Nephron (organoid): ENCODE measurements at regions not wholly inside any gene's neighbourhood (a gene's known extent, or its start where the extent isn't known, plus 50 kb on each side); places are given as distances from the start of the nearest gene placed in this dataset.
A peak's percentile ranks its signal among the peaks of the same experiment; 100 is the strongest.

Experiments used
- H3K27ac Mint-ChIP-seq, 3 experiments: 2 replicates each; pipeline ENCODE4 v1.8.0; 2020; ENCODE audit warnings: mixed read lengths in 3 of 3, mild to moderate bottlenecking in 2 of 3, moderate library complexity in 1 of 3
- H3K27me3 Mint-ChIP-seq: 2 replicates; pipeline ENCODE4 v1.8.0; 2021; ENCODE audit warnings: low read depth, mild to moderate bottlenecking, moderate library complexity, mixed read lengths
- H3K36me3 Mint-ChIP-seq: 2 replicates; pipeline ENCODE4 v1.8.0; 2020; ENCODE audit warnings: low read depth, mixed read lengths
- H3K4me1 Mint-ChIP-seq: 2 replicates; pipeline ENCODE4 v1.8.0; 2020; ENCODE audit warnings: mixed read lengths
- H3K4me3 Mint-ChIP-seq, 3 experiments: 2 replicates each; pipeline ENCODE4 v1.8.0; 2020; ENCODE audit warnings: mild to moderate bottlenecking in 3 of 3, mixed read lengths in 3 of 3, moderate library complexity in 2 of 3
- H3K9me3 Mint-ChIP-seq: 2 replicates; pipeline ENCODE4 v1.8.0; 2020; ENCODE audit warnings: mixed read lengths
- TF ChIP-seq, protein P1 (sequence below), 3 experiments: fragments of 200-600 bp; sonication (generic); IDR thresholded peaks; one replicate each; pipeline ENCODE4 v1.5.0; 2021; ENCODE audit warnings: antibody characterized with exemption in 3 of 3; ENCODE audit not compliant: unreplicated experiment in 3 of 3

DNA sequence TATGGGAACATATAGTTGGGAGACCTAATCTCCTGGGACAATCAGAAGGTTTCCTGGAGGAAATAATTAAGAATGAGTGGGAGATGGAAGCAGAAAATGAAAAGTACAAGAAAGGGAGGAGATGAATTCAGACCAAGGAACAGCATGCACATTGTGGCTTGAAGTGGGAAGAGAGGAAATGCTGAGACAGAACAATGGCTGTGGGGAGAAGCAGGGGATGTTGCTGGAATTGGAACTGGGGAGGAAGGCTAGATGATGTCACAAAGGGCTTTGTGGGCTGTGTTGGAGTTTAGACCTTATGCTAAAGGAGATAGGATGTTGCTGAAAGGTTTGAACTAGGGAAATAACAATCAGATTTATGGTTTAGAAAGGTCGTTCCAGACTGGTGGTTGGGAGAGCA, 119.5 kb upstream of the DIPK2B start:
- TF ChIP-seq, protein P1, sequence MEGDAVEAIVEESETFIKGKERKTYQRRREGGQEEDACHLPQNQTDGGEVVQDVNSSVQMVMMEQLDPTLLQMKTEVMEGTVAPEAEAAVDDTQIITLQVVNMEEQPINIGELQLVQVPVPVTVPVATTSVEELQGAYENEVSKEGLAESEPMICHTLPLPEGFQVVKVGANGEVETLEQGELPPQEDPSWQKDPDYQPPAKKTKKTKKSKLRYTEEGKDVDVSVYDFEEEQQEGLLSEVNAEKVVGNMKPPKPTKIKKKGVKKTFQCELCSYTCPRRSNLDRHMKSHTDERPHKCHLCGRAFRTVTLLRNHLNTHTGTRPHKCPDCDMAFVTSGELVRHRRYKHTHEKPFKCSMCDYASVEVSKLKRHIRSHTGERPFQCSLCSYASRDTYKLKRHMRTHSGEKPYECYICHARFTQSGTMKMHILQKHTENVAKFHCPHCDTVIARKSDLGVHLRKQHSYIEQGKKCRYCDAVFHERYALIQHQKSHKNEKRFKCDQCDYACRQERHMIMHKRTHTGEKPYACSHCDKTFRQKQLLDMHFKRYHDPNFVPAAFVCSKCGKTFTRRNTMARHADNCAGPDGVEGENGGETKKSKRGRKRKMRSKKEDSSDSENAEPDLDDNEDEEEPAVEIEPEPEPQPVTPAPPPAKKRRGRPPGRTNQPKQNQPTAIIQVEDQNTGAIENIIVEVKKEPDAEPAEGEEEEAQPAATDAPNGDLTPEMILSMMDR (IDR thresholded peaks at IDR 0.05; ENCODE audit: unreplicated experiment in 3 of 3) = no peak
- Mint-ChIP-seq H3K4me1 (no peaks in the 10 kb centered on the region), H3K9me3 (peaks cover 7% of the 10 kb centered on the region), H3K36me3 (no peaks in the 10 kb centered on the region), H3K4me3 (no peak overlapping the region), H3K27me3 (no peaks in the 10 kb centered on the region), H3K27ac (peak overlapping the region in 1 of 3 experiments; percentile 11)

DNA sequence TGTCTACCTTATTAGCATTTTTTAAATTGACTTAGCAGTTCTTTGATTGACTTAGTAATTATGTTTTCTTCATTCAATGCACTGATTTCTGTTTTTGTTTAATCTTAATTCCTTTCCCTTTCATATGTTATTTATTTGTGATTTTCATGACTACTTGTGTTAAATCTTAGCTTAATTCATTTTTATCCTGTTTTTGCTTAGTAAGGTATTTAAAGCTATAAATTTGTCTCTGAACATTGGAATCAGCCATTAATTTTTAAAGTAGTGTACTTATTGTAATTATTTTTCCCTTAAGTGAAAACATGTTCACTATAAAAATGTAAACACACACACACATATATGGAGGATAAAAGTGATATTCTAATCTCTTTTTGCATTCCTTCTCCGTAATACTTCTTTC, 109.1 kb upstream of the DIPK2B start:
- Mint-ChIP-seq H3K27me3 (peaks cover 4% of the 10 kb centered on the region), H3K27ac (no peak overlapping the region), H3K4me3 (no peak overlapping the region), H3K4me1 (no peaks in the 10 kb centered on the region), H3K36me3 (no peaks in the 10 kb centered on the region), H3K9me3 (peaks cover 13% of the 10 kb centered on the region)
- TF ChIP-seq, protein P1 (IDR thresholded peaks at IDR 0.05; ENCODE audit: unreplicated experiment in 3 of 3) = no peak

DNA sequence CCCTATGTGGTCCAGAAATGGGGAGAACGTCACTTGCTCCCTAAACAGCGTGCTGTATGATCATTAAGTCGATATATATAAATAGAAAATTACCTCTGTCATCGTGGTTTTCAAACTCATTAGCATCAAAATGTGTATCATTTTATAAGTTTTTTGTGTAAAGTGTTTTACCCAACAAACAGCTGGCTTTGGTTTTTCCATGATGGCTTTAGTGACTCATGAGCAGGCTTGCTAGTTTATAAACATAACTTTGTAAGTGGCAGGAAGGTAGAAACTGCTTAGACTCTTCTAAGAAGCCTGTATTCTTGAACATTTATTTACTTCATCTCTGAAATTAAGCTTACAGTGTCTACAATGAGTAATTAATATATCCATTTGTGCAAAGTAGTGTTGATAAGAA, 108.4 kb upstream of the DIPK2B start:
- Mint-ChIP-seq H3K9me3 (peaks cover 11% of the 10 kb centered on the region), H3K27me3 (peaks cover 4% of the 10 kb centered on the region), H3K27ac (no peak overlapping the region)

DNA sequence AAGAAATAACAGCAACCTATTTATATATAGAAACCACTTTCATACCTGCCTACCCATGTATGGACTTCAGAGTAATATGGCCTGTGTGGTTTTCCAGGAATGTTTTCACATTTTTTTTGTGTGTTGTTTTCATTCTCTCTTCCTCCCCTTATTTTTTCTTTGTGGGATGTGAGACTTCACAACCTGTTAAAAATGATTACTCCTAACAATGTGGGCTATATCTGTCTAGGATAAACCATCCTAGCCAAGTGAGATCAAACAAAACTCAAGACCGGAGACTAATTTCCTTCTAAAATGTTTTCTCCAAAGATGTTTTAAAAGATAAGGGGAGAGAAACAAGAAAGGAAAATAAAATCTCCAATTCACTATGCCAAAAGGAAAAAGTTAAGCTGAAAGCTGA, 106.1 kb upstream of the DIPK2B start:
- H3K4me3 Mint-ChIP-seq = no peak overlapping the region
- peaks cover 4% of the 10 kb centered on the region for H3K27me3 Mint-ChIP-seq
- no peaks in the 10 kb centered on the region for H3K36me3 Mint-ChIP-seq
- H3K9me3 Mint-ChIP-seq = peaks cover 6% of the 10 kb centered on the region
- no peak overlapping the region for H3K27ac Mint-ChIP-seq
- TF ChIP-seq, protein P1 (IDR thresholded peaks at IDR 0.05; ENCODE audit: unreplicated experiment in 3 of 3) = no peak
- H3K4me1 Mint-ChIP-seq = peaks cover 4% of the 10 kb centered on the region

More for the DNA sequence above, 108.4 kb upstream of the DIPK2B start:
- Mint-ChIP-seq H3K4me1 (no peaks in the 10 kb centered on the region), H3K4me3 (no peak overlapping the region), H3K36me3 (no peaks in the 10 kb centered on the region)
- TF ChIP-seq, protein P1 (IDR thresholded peaks at IDR 0.05; ENCODE audit: unreplicated experiment in 3 of 3) = no peak

DNA sequence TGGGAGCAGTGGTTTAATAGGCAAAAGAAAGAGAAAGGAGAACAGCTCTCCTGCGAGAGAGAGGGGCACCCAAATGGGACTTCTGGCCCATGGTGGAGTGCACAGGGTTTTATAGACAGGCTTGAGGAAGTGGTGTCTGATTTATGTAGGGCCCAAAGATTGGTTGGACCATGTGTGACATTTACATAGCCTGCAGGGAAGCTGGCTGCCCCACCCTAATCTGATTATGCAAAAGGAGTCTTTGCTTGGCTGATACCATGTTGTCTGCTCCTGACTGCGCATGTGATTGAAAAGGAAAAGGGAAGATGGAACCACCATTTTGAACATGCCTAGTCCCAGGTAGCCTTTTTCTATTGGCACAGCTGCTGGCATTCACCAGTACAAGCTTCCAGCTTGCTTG, 100.0 kb upstream of the DIPK2B start:
- no peaks in the 10 kb centered on the region for H3K36me3 Mint-ChIP-seq
- no peak overlapping the region for H3K4me3 Mint-ChIP-seq
- peaks cover 4% of the 10 kb centered on the region for H3K4me1 Mint-ChIP-seq
- TF ChIP-seq, protein P1 (IDR thresholded peaks at IDR 0.05; ENCODE audit: unreplicated experiment in 3 of 3) = no peak
- H3K27ac Mint-ChIP-seq = no peak overlapping the region
- H3K27me3 Mint-ChIP-seq = no peaks in the 10 kb centered on the region
- peaks cover 4% of the 10 kb centered on the region for H3K9me3 Mint-ChIP-seq

DNA sequence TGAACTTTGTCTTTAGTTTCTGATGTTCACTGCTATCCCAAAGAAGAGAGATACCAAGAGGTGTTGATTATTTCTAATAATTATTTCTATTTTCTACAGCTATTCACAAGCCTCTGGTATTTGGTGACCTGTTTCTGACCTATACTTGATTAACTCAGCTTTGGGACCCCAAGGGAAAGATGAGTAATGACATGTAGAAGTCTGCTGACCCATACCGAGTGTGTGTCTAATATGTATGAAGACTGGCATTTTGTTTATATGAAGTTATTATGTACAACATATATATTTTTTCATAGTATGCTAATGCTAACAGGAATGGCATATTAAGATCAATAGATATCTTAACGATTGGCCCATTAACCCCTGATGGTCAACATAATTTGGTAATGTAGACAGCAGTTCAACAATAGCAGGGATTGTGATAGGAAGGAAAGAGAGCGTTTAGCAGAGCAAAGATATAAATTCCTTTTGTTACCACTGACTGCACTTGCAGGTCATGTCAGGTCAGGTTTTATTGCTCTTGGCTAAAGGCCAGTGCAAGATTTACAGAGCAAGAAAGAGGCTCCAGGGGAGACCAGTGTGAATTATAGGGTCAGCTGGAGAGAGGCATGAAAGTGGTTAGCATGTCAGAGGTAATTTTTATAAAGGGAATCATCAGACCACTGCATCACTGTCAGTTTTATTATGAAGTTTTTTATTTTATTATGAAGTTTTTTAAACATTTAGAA, 94.7 kb upstream of the DIPK2B start:
- TF ChIP-seq, protein P1 (IDR thresholded peaks at IDR 0.05; ENCODE audit: unreplicated experiment in 3 of 3) = no peak
- Mint-ChIP-seq H3K4me3 (no peak overlapping the region), H3K27ac (no peak overlapping the region), H3K36me3 (no peaks in the 10 kb centered on the region), H3K27me3 (no peaks in the 10 kb centered on the region), H3K4me1 (peaks cover 4% of the 10 kb centered on the region), H3K9me3 (no peaks in the 10 kb centered on the region)
